ENCODE measurements at regions not wholly inside any gene's neighbourhood (a gene's known extent, or its start where the extent isn't known, plus 50 kb on each side); places are given as distances from the start of the nearest gene placed in this dataset.
A peak's percentile ranks its signal among the peaks of the same experiment; 100 is the strongest.

DNA sequence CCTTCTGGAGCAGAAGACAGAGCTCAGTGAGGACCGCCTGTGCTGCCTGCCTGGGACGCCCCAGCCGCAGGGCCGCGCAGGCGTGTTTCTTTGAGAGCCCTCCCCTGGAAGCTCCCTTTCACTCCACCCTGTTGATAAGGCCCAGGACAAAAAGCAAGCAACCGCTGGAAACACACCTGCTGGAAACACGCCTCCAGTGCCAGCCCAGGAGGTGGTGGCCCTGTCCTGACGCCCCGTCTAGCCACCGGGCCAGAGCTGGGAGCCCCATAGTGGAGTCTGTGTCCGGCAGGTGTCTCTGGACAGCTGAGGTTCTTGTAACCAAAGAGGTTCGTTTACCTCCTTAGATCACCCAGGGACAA, 173.8 kb downstream of the KATNAL1 start:
- H3K4me2 ChIP-seq (ENCODE audit: low read length), result no peak overlapping the region

GRCh38 chr13:30132623-30133553, 174.5 kb downstream of the KATNAL1 start:
- Histone ChIP-seq H2AFZ (ENCODE audit: low read length) (peak overlapping the region; percentile 52), H3K4me2 (ENCODE audit: low read length) (no peak overlapping the region), H3K4me1 (ENCODE audit: insufficient read depth, low read length, poor library complexity, severe bottlenecking) (peaks cover 10% of the 10 kb centered on the region), H4K20me1 (ENCODE audit: insufficient read depth, low read length) (no peaks in the 10 kb centered on the region), H3K4me3 (ENCODE audit: low read depth, low read length, poor library complexity, severe bottlenecking) (no peak overlapping the region), H3K9me2 (ENCODE audit: insufficient read depth, low read length) (no peaks in the 10 kb centered on the region), H3K36me3 (ENCODE audit: insufficient read depth, low read length) (no peaks in the 10 kb centered on the region), H3K9me3 (ENCODE audit: low read length) (no peaks in the 10 kb centered on the region), H3K79me2 (ENCODE audit: insufficient read depth, low read depth, low read length) (no peaks in the 10 kb centered on the region), H3K27ac (ENCODE audit: low read depth, low read length, poor library complexity, severe bottlenecking) (no peak overlapping the region)
- POLR2A ChIA-PET, result interaction anchor here (0.9 to 1.3 kb wide), 7 partner anchors 11 to 424 kb away, joined by 3 to 7 read pairs (median 4); no protein-coding TSS in a partner anchor
- TF ChIP-seq, protein P1, sequence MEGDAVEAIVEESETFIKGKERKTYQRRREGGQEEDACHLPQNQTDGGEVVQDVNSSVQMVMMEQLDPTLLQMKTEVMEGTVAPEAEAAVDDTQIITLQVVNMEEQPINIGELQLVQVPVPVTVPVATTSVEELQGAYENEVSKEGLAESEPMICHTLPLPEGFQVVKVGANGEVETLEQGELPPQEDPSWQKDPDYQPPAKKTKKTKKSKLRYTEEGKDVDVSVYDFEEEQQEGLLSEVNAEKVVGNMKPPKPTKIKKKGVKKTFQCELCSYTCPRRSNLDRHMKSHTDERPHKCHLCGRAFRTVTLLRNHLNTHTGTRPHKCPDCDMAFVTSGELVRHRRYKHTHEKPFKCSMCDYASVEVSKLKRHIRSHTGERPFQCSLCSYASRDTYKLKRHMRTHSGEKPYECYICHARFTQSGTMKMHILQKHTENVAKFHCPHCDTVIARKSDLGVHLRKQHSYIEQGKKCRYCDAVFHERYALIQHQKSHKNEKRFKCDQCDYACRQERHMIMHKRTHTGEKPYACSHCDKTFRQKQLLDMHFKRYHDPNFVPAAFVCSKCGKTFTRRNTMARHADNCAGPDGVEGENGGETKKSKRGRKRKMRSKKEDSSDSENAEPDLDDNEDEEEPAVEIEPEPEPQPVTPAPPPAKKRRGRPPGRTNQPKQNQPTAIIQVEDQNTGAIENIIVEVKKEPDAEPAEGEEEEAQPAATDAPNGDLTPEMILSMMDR (conservative IDR thresholded peaks at IDR 0.05; ENCODE audit: low read length), result peak; percentile 94
- TF ChIP-seq EZH2phosphoT487 (IDR thresholded peaks at IDR 0.05; ENCODE audit: borderline replicate concordance, low read depth, low read length), result no peak
- BruUV-seq (replicated peaks), result no TSS peak
- CTCF ChIA-PET (ENCODE audit: unreplicated experiment), result interaction anchor here (0.6 to 1.3 kb wide), 11 partner anchors 10 to 1003 kb away, joined by 3 to 8 read pairs (median 3); partner anchors contain the start of gene HMGB1
- intact Hi-C loops (cut with micrococcal nuclease; ENCODE audit: unreplicated experiment), result loop anchor here (1.0 to 5.0 kb wide), 11 partner anchors 173 to 670 kb away; partner anchors contain the start of gene HMGB1
- DNase-seq (ENCODE audit: low spot score), result peak; percentile 93

More for the DNA sequence above, 173.8 kb downstream of the KATNAL1 start:
- Histone ChIP-seq H4K20me1 (ENCODE audit: insufficient read depth, low read length) (no peaks in the 10 kb centered on the region), H3K36me3 (ENCODE audit: insufficient read depth, low read length) (no peaks in the 10 kb centered on the region), H3K9me3 (ENCODE audit: low read length) (no peaks in the 10 kb centered on the region), H3K79me2 (ENCODE audit: insufficient read depth, low read depth, low read length) (no peaks in the 10 kb centered on the region), H3K27ac (ENCODE audit: low read depth, low read length, poor library complexity, severe bottlenecking) (no peak overlapping the region), H3K4me1 (ENCODE audit: insufficient read depth, low read length, poor library complexity, severe bottlenecking) (peaks cover 10% of the 10 kb centered on the region), H3K4me3 (ENCODE audit: low read depth, low read length, poor library complexity, severe bottlenecking) (no peak overlapping the region), H3K9me2 (ENCODE audit: insufficient read depth, low read length) (no peaks in the 10 kb centered on the region), H2AFZ (ENCODE audit: low read length) (no peak overlapping the region)
- intact Hi-C loops (cut with micrococcal nuclease; ENCODE audit: unreplicated experiment), result loop anchor here (2.0 to 5.0 kb wide), 3 partner anchors 224 to 669 kb away; partner anchors contain the start of gene HMGB1
- no TSS peak for BruUV-seq (replicated peaks)
- TF ChIP-seq EZH2phosphoT487 (IDR thresholded peaks at IDR 0.05; ENCODE audit: borderline replicate concordance, low read depth, low read length), result no peak
- TF ChIP-seq, protein P1 (conservative IDR thresholded peaks at IDR 0.05; ENCODE audit: low read length), result no peak
- ChIA-PET CTCF (ENCODE audit: unreplicated experiment) (interaction anchor here (0.6 kb wide), 1 partner anchor 241 kb away, joined by 8 read pairs; no protein-coding TSS in a partner anchor), POLR2A (interaction anchor here (0.9 to 1.0 kb wide), 2 partner anchors 323 to 444 kb away, joined by 3 read pairs; no protein-coding TSS in a partner anchor)
- no peak for DNase-seq (ENCODE audit: low spot score)

Data from OCI-LY7 (cell line).